NB4 (cell line): ENCODE measurements at regions not wholly inside any gene's neighbourhood (a gene's known extent, or its start where the extent isn't known, plus 50 kb on each side); places are given as distances from the start of the nearest gene placed in this dataset.

Source experiments
- POLR2A ChIP-seq: IDR thresholded peaks from 2 replicates; pipeline ENCODE4 v1.6.1; 2011; ENCODE audit warnings: mild to moderate bottlenecking; ENCODE audit not compliant: insufficient read length; ENCODE audit errors: extremely low read depth
- TF ChIP-seq, protein P1 (sequence below): IDR thresholded peaks from one replicate; pipeline ENCODE4 v1.5.1; 2012; ENCODE audit warnings: low read depth, low read length
- TF ChIP-seq, protein P2 (sequence below): IDR thresholded peaks from 2 replicates; pipeline ENCODE4 v1.6.1; 2011; ENCODE audit warnings: low read depth, low read length

DNA sequence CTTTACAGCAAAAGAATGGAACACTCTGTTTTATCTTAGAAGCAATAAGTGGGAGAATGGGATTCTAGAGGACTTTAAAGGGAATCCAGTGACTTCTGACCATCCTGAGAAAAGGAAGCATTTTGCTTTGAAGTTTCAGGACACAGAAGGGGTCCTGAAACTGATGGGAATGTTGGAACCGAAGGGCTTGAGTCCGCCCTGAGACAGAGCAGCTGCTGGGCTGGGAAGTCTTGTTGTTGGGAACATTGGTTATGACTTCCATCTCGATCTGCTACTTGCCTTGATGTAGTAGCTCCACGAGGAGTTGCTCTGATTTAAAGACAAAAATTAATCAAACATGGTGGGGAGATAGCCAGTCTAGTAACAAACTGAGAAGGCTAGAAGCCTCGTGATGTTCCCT is 177.6 kb downstream of the JCAD start:
- TF ChIP-seq, protein P1, sequence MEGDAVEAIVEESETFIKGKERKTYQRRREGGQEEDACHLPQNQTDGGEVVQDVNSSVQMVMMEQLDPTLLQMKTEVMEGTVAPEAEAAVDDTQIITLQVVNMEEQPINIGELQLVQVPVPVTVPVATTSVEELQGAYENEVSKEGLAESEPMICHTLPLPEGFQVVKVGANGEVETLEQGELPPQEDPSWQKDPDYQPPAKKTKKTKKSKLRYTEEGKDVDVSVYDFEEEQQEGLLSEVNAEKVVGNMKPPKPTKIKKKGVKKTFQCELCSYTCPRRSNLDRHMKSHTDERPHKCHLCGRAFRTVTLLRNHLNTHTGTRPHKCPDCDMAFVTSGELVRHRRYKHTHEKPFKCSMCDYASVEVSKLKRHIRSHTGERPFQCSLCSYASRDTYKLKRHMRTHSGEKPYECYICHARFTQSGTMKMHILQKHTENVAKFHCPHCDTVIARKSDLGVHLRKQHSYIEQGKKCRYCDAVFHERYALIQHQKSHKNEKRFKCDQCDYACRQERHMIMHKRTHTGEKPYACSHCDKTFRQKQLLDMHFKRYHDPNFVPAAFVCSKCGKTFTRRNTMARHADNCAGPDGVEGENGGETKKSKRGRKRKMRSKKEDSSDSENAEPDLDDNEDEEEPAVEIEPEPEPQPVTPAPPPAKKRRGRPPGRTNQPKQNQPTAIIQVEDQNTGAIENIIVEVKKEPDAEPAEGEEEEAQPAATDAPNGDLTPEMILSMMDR = no peak
- no peak for TF ChIP-seq POLR2A
- TF ChIP-seq, protein P2, sequence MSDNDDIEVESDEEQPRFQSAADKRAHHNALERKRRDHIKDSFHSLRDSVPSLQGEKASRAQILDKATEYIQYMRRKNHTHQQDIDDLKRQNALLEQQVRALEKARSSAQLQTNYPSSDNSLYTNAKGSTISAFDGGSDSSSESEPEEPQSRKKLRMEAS = no peak
